ENCODE measurements at regions not wholly inside any gene's neighbourhood (a gene's known extent, or its start where the extent isn't known, plus 50 kb on each side); places are given as distances from the start of the nearest gene placed in this dataset.

DNA sequence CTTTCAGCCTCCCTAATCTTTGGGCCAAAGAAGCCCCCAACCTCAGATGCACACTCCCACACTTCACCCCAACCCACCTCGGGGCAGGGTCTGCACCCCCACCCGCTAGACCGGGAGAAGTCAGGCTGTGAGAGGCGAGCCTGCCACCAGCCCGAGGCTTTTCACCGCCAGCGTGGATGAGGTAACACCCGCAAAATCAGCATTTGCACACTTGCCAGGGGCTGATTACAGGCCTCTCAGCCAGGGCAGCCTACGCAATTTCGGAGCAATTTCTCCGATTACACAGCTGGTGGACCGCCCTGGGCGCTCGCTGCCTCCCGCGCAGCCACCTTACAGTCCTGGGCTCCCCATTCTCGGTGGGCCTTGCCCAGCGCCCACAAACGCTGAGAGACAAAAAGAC lies 68.5 kb downstream of the FOXD1 start:
- H3K4me3 ChIP-seq (ENCODE audit: low read depth in 2 of 2, low read length in 1 of 2) = no peak overlapping the region
- ChIA-PET POLR2A (no interaction called here), CTCF (no interaction called here)
- H3K79me2 ChIP-seq (ENCODE audit: insufficient read depth) = no peaks in the 10 kb centered on the region
- no peaks in the 10 kb centered on the region for H3K9me2 ChIP-seq
- peaks cover 28% of the 10 kb centered on the region for H3F3A ChIP-seq (replicated peaks; ENCODE audit: insufficient read depth)
- H3K4me2 ChIP-seq = no peak overlapping the region
- no peak overlapping the region for H2AFZ ChIP-seq (ENCODE audit: low read depth)
- peaks cover 13% of the 10 kb centered on the region; the same call in 1 of the 2 replicates for H3K9me3 ChIP-seq
- TF ChIP-seq, protein P1, sequence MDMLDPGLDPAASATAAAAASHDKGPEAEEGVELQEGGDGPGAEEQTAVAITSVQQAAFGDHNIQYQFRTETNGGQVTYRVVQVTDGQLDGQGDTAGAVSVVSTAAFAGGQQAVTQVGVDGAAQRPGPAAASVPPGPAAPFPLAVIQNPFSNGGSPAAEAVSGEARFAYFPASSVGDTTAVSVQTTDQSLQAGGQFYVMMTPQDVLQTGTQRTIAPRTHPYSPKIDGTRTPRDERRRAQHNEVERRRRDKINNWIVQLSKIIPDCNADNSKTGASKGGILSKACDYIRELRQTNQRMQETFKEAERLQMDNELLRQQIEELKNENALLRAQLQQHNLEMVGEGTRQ (IDR thresholded peaks at IDR 0.05; ENCODE audit: borderline replicate concordance, low read depth, low read length) = no peak
- TF ChIP-seq, protein P2, sequence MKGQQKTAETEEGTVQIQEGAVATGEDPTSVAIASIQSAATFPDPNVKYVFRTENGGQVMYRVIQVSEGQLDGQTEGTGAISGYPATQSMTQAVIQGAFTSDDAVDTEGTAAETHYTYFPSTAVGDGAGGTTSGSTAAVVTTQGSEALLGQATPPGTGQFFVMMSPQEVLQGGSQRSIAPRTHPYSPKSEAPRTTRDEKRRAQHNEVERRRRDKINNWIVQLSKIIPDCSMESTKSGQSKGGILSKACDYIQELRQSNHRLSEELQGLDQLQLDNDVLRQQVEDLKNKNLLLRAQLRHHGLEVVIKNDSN (IDR thresholded peaks at IDR 0.05; ENCODE audit: borderline replicate concordance, low read depth) = no peak
- TF ChIP-seq TEAD4 (IDR thresholded peaks at IDR 0.05; ENCODE audit: borderline replicate concordance, insufficient read depth) (no peak), RFX5 (IDR thresholded peaks at IDR 0.05; ENCODE audit: low read length) (no peak), ELF1 (IDR thresholded peaks at IDR 0.05) (no peak), TAF1 (IDR thresholded peaks at IDR 0.05; ENCODE audit: borderline replicate concordance, low read depth, low read length) (no peak), YY1 (IDR thresholded peaks at IDR 0.05; ENCODE audit: low read depth) (no peak), SMC3 (IDR thresholded peaks at IDR 0.05; ENCODE audit: low read depth, low read length) (no peak), RAD21 (IDR thresholded peaks at IDR 0.05; ENCODE audit: low read length) (no peak), MXI1 (IDR thresholded peaks at IDR 0.05; ENCODE audit: low read depth, low read length) (no peak), RXRA (IDR thresholded peaks at IDR 0.05; ENCODE audit: borderline replicate concordance, low read depth) (no peak), TCF12 (IDR thresholded peaks at IDR 0.05) (no peak), SIN3A (IDR thresholded peaks at IDR 0.05; ENCODE audit: borderline replicate concordance, low read depth, low read length) (no peak), EZH2phosphoT487 (IDR thresholded peaks at IDR 0.05; ENCODE audit: borderline replicate concordance, low read depth) (no peak), EP300 (IDR thresholded peaks at IDR 0.05; ENCODE audit: borderline replicate concordance in 1 of 2, low read depth in 1 of 2, low read length in 1 of 2) (no peak)
- TF ChIP-seq, protein P3, sequence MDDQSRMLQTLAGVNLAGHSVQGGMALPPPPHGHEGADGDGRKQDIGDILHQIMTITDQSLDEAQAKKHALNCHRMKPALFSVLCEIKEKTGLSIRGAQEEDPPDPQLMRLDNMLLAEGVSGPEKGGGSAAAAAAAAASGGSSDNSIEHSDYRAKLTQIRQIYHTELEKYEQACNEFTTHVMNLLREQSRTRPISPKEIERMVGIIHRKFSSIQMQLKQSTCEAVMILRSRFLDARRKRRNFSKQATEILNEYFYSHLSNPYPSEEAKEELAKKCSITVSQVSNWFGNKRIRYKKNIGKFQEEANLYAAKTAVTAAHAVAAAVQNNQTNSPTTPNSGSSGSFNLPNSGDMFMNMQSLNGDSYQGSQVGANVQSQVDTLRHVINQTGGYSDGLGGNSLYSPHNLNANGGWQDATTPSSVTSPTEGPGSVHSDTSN (IDR thresholded peaks at IDR 0.05) = no peak
- peaks cover 0 to 25% of the 10 kb centered on the region in 2 experiments for H3K4me1 ChIP-seq (ENCODE audit: control insufficient read depth in 1 of 2, insufficient read depth in 2 of 2, low read depth in 1 of 2, low read length in 1 of 2)
- no peaks in the 10 kb centered on the region for H4K20me1 ChIP-seq (ENCODE audit: insufficient read depth)
- H3K9ac ChIP-seq = no peak overlapping the region
- H3K27me3 ChIP-seq (ENCODE audit: insufficient read depth) = no peaks in the 10 kb centered on the region
- H3K36me3 ChIP-seq (replicated peaks in 1 of 2; ENCODE audit: control insufficient read depth in 1 of 2, insufficient read depth in 2 of 2, low read length in 1 of 2) = no peaks in the 10 kb centered on the region
- no peak overlapping the region for H3K27ac ChIP-seq (ENCODE audit: low read depth in 2 of 2, low read length in 1 of 2)
- peak; percentile 25 for DNase-seq
- 81% methylated on average over 7 of the region's 19 CpGs for WGBS (ENCODE audit: low lambda C conversion rate)

DNA sequence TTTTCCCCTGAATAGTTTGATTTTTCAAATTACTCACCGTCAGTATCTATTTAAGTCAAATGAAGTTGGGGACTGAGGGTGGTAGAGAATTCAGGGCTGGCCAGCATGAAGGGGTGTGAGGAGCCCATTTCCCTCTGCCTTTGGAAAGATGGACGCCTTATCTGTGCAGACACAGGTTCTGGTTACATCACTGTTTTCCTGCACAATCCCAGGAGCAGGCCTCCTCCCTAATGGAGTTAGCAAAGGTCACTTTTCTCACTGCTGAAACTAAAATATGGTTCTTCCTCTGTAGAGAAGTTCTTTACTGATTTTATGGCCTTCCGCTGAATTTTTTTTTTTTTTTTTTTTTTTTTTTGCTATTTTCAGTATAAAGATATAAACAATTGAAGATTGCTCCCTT lies 69.1 kb downstream of the FOXD1 start:
- no peaks in the 10 kb centered on the region for H3K27me3 ChIP-seq (ENCODE audit: insufficient read depth)
- H3K4me1 ChIP-seq (ENCODE audit: control insufficient read depth in 1 of 2, insufficient read depth in 2 of 2, low read depth in 1 of 2, low read length in 1 of 2) = peaks cover 0 to 25% of the 10 kb centered on the region in 2 experiments
- CTCF ChIA-PET = interaction anchor here (1.0 kb wide), 1 partner anchor 164 kb away, joined by 4 read pairs; no protein-coding TSS in a partner anchor
- POLR2A ChIA-PET = no interaction called here
- no peaks in the 10 kb centered on the region for H4K20me1 ChIP-seq (ENCODE audit: insufficient read depth)
- 0 out of 2 replicates have a peak, but pooled peaks cover 7% of the 10 kb centered on the region for H3K9me3 ChIP-seq
- DNase-seq = no peak
- H3K4me3 ChIP-seq (ENCODE audit: low read depth in 2 of 2, low read length in 1 of 2) = no peak overlapping the region
- H3F3A ChIP-seq (replicated peaks; ENCODE audit: insufficient read depth) = peaks cover 32% of the 10 kb centered on the region
- no peaks in the 10 kb centered on the region for H3K36me3 ChIP-seq (replicated peaks in 1 of 2; ENCODE audit: control insufficient read depth in 1 of 2, insufficient read depth in 2 of 2, low read length in 1 of 2)
- no peak overlapping the region for H3K4me2 ChIP-seq
- WGBS (ENCODE audit: low lambda C conversion rate) = 85% methylated on average over 3 of the region's 3 CpGs
- H2AFZ ChIP-seq (ENCODE audit: low read depth) = peak overlapping the region; percentile 2; the same call in 1 of the 2 replicates
- no peak overlapping the region for H3K27ac ChIP-seq (ENCODE audit: low read depth in 2 of 2, low read length in 1 of 2)
- no peak overlapping the region for H3K9ac ChIP-seq
- no peaks in the 10 kb centered on the region for H3K79me2 ChIP-seq (ENCODE audit: insufficient read depth)
- no peaks in the 10 kb centered on the region for H3K9me2 ChIP-seq
- no peak for TF ChIP-seq GATA2 (CRISPR knock-in tag; IDR thresholded peaks at IDR 0.05)
- TF ChIP-seq, protein P2 (IDR thresholded peaks at IDR 0.05; ENCODE audit: borderline replicate concordance, low read depth) = no peak
- TF ChIP-seq, protein P4, sequence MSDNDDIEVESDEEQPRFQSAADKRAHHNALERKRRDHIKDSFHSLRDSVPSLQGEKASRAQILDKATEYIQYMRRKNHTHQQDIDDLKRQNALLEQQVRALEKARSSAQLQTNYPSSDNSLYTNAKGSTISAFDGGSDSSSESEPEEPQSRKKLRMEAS (IDR thresholded peaks at IDR 0.05; ENCODE audit: low read depth) = no peak
- TF ChIP-seq RAD21 (IDR thresholded peaks at IDR 0.05; ENCODE audit: low read length) = no peak
- TF ChIP-seq, protein P5, sequence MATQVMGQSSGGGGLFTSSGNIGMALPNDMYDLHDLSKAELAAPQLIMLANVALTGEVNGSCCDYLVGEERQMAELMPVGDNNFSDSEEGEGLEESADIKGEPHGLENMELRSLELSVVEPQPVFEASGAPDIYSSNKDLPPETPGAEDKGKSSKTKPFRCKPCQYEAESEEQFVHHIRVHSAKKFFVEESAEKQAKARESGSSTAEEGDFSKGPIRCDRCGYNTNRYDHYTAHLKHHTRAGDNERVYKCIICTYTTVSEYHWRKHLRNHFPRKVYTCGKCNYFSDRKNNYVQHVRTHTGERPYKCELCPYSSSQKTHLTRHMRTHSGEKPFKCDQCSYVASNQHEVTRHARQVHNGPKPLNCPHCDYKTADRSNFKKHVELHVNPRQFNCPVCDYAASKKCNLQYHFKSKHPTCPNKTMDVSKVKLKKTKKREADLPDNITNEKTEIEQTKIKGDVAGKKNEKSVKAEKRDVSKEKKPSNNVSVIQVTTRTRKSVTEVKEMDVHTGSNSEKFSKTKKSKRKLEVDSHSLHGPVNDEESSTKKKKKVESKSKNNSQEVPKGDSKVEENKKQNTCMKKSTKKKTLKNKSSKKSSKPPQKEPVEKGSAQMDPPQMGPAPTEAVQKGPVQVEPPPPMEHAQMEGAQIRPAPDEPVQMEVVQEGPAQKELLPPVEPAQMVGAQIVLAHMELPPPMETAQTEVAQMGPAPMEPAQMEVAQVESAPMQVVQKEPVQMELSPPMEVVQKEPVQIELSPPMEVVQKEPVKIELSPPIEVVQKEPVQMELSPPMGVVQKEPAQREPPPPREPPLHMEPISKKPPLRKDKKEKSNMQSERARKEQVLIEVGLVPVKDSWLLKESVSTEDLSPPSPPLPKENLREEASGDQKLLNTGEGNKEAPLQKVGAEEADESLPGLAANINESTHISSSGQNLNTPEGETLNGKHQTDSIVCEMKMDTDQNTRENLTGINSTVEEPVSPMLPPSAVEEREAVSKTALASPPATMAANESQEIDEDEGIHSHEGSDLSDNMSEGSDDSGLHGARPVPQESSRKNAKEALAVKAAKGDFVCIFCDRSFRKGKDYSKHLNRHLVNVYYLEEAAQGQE (IDR thresholded peaks at IDR 0.05; ENCODE audit: low read depth, low read length) = no peak
- TF ChIP-seq MEF2A (IDR thresholded peaks at IDR 0.05; ENCODE audit: borderline replicate concordance, low read depth) = no peak
- no peak for TF ChIP-seq FOXM1 (IDR thresholded peaks at IDR 0.05; ENCODE audit: low read depth)
- TF ChIP-seq FOXJ3 (CRISPR knock-in tag; IDR thresholded peaks at IDR 0.05) = no peak
- TF ChIP-seq YY1 (IDR thresholded peaks at IDR 0.05; ENCODE audit: low read depth) = no peak
- TF ChIP-seq TCF12 (IDR thresholded peaks at IDR 0.05) = no peak
